B cell (primary cell): ENCODE measurements at regions not wholly inside any gene's neighbourhood (a gene's known extent, or its start where the extent isn't known, plus 50 kb on each side); places are given as distances from the start of the nearest gene placed in this dataset.

Experiments used
- CTCF ChIP-seq: fragments of 200-600 bp; IDR thresholded peaks from one replicate; pipeline ENCODE4 v1.8.0; 2022; ENCODE audit warnings: antibody characterized with exemption, mild to moderate bottlenecking
- EZH2 ChIP-seq: IDR thresholded peaks from 2 replicates; pipeline ENCODE4 v1.6.1; 2012; ENCODE audit warnings: borderline replicate concordance, low read depth, mild to moderate bottlenecking, moderate library complexity, low read length; ENCODE audit not compliant: insufficient read depth, poor library complexity, severe bottlenecking

GRCh38 chr2:9123069-9123468 lies 83.5 kb upstream of the ASAP2 start:
- TF ChIP-seq CTCF (no peak), EZH2 (no peak)
